Esophagus muscularis mucosa (tissue), 4 donors: ENCODE measurements at regions not wholly inside any gene's neighbourhood (a gene's known extent, or its start where the extent isn't known, plus 50 kb on each side); places are given as distances from the start of the nearest gene placed in this dataset.

Experiments used
- DNase-seq: peaks from one replicate; pipeline ENCODE4 v3.0.0-alpha.2; 2017; ENCODE audit errors: extremely low spot score
- H3K27ac ChIP-seq, 4 donors: fragments of 200-600 bp; sonication (generic); replicated peaks in 1 of 4; 1 replicate in 3 of 4; 2 replicates in 1 of 4; pipeline ENCODE4 v1.5.1; 2016 to 2019; ENCODE audit warnings: mild to moderate bottlenecking in 1 of 4
- H3K27me3 ChIP-seq, 4 donors: fragments of 200-600 bp; sonication (generic); one replicate each; pipeline versions ENCODE4 v1.5.1 to v1.6.0; 2016 to 2019
- H3K36me3 ChIP-seq, 4 donors: fragments of 200-600 bp; sonication (generic); one replicate each; pipeline ENCODE4 v1.5.1; 2016 to 2019
- H3K4me1 ChIP-seq, 4 donors: fragments of 200-600 bp; sonication (generic); one replicate each; pipeline ENCODE4 v1.5.1; 2016 to 2019
- H3K4me3 ChIP-seq, 4 donors: fragments of 200-600 bp; sonication (generic); 1 replicate in 2 of 4; 2 replicates in 2 of 4; pipeline ENCODE4 v1.5.1; 2016 to 2019; ENCODE audit warnings: mild to moderate bottlenecking in 4 of 4, moderate library complexity in 1 of 4
- H3K9me3 ChIP-seq, 4 donors: fragments of 200-600 bp; sonication (generic); 1 replicate in 3 of 4; 2 replicates in 1 of 4; pipeline ENCODE4 v1.5.1; 2016 to 2019
- CTCF ChIP-seq, 3 experiments: fragments of 200-600 bp in 2 of 3; fragments of 450-650 bp in 1 of 3; sonication (generic) in 2 of 3; IDR thresholded peaks; one replicate each; pipeline ENCODE4 v1.5.1; 2017 to 2019; ENCODE audit warnings: antibody characterized with exemption in 3 of 3, mild to moderate bottlenecking in 2 of 3, moderate library complexity in 1 of 3
- EP300 ChIP-seq: sonication (generic); formaldehyde crosslinking; IDR thresholded peaks from one replicate; pipeline ENCODE4 v1.6.1; 2017; ENCODE audit warnings: antibody characterized with exemption
- POLR2A ChIP-seq: fragments of 450-650 bp; IDR thresholded peaks from one replicate; pipeline ENCODE4 v1.6.1; 2017; ENCODE audit warnings: antibody characterized with exemption, moderate library complexity, mild to moderate bottlenecking, low read depth
- POLR2AphosphoS5 ChIP-seq, 2 donors: sonication (generic); formaldehyde crosslinking; IDR thresholded peaks; one replicate each; pipeline ENCODE4 v1.6.1; 2017; ENCODE audit warnings: antibody characterized with exemption in 2 of 2
- WGBS: methylation state at CpG from one replicate; pipeline ENCODE4 v1.1.5; 2018; 5-methylcytosine and 5-hydroxymethylcytosine counted together
- intact Hi-C: fragments of 100-400 bp; cut with DNase I; formaldehyde crosslinking; loops from one replicate; pipeline ENCODE4 v1.15.1; 2023
- small RNA-seq, 3 donors: library from RNA; depleted of rRNA; stranded (forward); fragments of <200 nt; gene quantifications; one replicate each; pipeline ENCODE3, GENCODE V24; 2016

- Histone ChIP-seq H3K36me3 (no peaks in the 10 kb centered on the region), H3K4me1 (no peaks in the 10 kb centered on the region), H3K4me3 (no peak overlapping the region), H3K27ac (no peak overlapping the region), H3K27me3 (no peaks in the 10 kb centered on the region), H3K9me3 (no peaks in the 10 kb centered on the region)
- TF ChIP-seq POLR2AphosphoS5 (IDR thresholded peaks at IDR 0.05) (no peak), EP300 (no peak), POLR2A (no peak), CTCF (IDR thresholded peaks at IDR 0.05) (no peak)
- 73% methylated on average over 12 of the region's 12 CpGs for WGBS
- no peak for DNase-seq
- intact Hi-C loops: no loop called here
These were observed 78.9 kb upstream of the CNKSR2 start for GRCh38 chrX:21295246-21295820.

GRCh38 chrX:21305799-21306336 lies 68.3 kb upstream of the CNKSR2 start:
- H3K27ac ChIP-seq: no peak overlapping the region
- TF ChIP-seq CTCF (IDR thresholded peaks at IDR 0.05): no peak
- TF ChIP-seq POLR2A: no peak
- no peaks in the 10 kb centered on the region for H3K36me3 ChIP-seq
- no peak for DNase-seq
- 65% methylated on average over 2 of the region's 2 CpGs for WGBS
- no peaks in the 10 kb centered on the region for H3K9me3 ChIP-seq
- intact Hi-C loops: no loop called here
- H3K4me1 ChIP-seq: no peaks in the 10 kb centered on the region
- no peaks in the 10 kb centered on the region for H3K27me3 ChIP-seq
- H3K4me3 ChIP-seq: no peak overlapping the region

- 65% methylated on average over 3 of the region's 3 CpGs for WGBS
- intact Hi-C loops: no loop called here
- TF ChIP-seq POLR2AphosphoS5 (IDR thresholded peaks at IDR 0.05): no peak
- TF ChIP-seq EP300: no peak
- no peak for TF ChIP-seq CTCF (IDR thresholded peaks at IDR 0.05)
- TF ChIP-seq POLR2A: no peak
These were observed 54.9 kb upstream of the CNKSR2 start for GRCh38 chrX:21319323-21319722.

More at GRCh38 chrX:21319323-21319722, 54.9 kb upstream of the CNKSR2 start:
- Histone ChIP-seq H3K27me3 (no peaks in the 10 kb centered on the region), H3K4me1 (no peaks in the 10 kb centered on the region), H3K4me3 (no peak overlapping the region), H3K36me3 (no peaks in the 10 kb centered on the region), H3K9me3 (peaks cover 0 to 5% (median 0%) of the 10 kb centered on the region in 4 donors), H3K27ac (no peak overlapping the region)
- DNase-seq: no peak

Small RNAs in the stretch of these regions (small RNA-seq; reads per million reads assigned to genes)
- gene RNU6-133P: 0 reads per million in 3 donors
